DND-41 (cell line): ENCODE measurements at regions not wholly inside any gene's neighbourhood (a gene's known extent, or its start where the extent isn't known, plus 50 kb on each side); places are given as distances from the start of the nearest gene placed in this dataset.

Source experiments
- CTCF ChIP-seq: IDR thresholded peaks from 2 replicates; pipeline ENCODE4 v1.5.1; 2012; ENCODE audit warnings: borderline replicate concordance, low read length, moderate library complexity, mild to moderate bottlenecking; ENCODE audit not compliant: poor library complexity, severe bottlenecking; ENCODE audit errors: extremely low read depth
- EZH2 ChIP-seq: IDR thresholded peaks from 3 replicates; pipeline ENCODE4 v1.6.1; 2012; ENCODE audit warnings: borderline replicate concordance, low read depth, mild to moderate bottlenecking, moderate library complexity, low read length, inconsistent platforms; ENCODE audit not compliant: severe bottlenecking

GRCh38 chr9:27977931-27978330, 404.6 kb upstream of the C9orf72 start:
- no peak for TF ChIP-seq CTCF
- TF ChIP-seq EZH2: no peak
